Natural killer cell (primary cell): ENCODE measurements at regions not wholly inside any gene's neighbourhood (a gene's known extent, or its start where the extent isn't known, plus 50 kb on each side); places are given as distances from the start of the nearest gene placed in this dataset.

Source experiments
- ATAC-seq, 3 donors: fragments of 150-1000 bp in 2 of 3; fragments of 200-7000 bp in 1 of 3; cut with Tn5 transposase; 1 replicate in 1 of 3; 2 replicates in 2 of 3; pipeline ENCODE4 v1.10.0; 2021; ENCODE audit warnings: mild to moderate bottlenecking in 2 of 3, moderate library complexity in 2 of 3
- DNase-seq, 2 donors: peaks; one replicate each; pipeline versions ENCODE4 v3.0.0 to v3.0.0-alpha.2; 2013 to 2021; ENCODE audit warnings: mixed read lengths in 1 of 2
- H3K27ac ChIP-seq: one replicate; pipeline ENCODE4 v1.5.1; 2013; ENCODE audit warnings: mild to moderate bottlenecking, low read length
- H3K27me3 ChIP-seq: one replicate; pipeline ENCODE4 v1.6.1; 2013; ENCODE audit warnings: low read length; ENCODE audit not compliant: control insufficient read depth, insufficient read depth
- H3K36me3 ChIP-seq: one replicate; pipeline ENCODE4 v1.6.1; 2013; ENCODE audit warnings: low read length; ENCODE audit not compliant: control insufficient read depth, insufficient read depth
- H3K4me1 ChIP-seq: one replicate; pipeline ENCODE4 v1.6.1; 2013; ENCODE audit warnings: low read length; ENCODE audit not compliant: control insufficient read depth, insufficient read depth
- H3K4me3 ChIP-seq: one replicate; pipeline ENCODE4 v1.5.1; 2013; ENCODE audit warnings: low read length
- H3K9me3 ChIP-seq: one replicate; pipeline ENCODE4 v1.6.1; 2013; ENCODE audit warnings: low read length; ENCODE audit not compliant: control insufficient read depth, insufficient read depth
- H3K27ac Mint-ChIP-seq, 2 donors: one replicate each; pipeline ENCODE4 v1.8.0; 2022; ENCODE audit warnings: mild to moderate bottlenecking in 2 of 2, mixed read lengths in 2 of 2, moderate library complexity in 1 of 2
- H3K27me3 Mint-ChIP-seq, 2 donors: one replicate each; pipeline ENCODE4 v1.8.0; 2022; ENCODE audit warnings: low read depth in 2 of 2, mixed read lengths in 2 of 2
- H3K36me3 Mint-ChIP-seq: one replicate; pipeline ENCODE4 v1.8.0; 2022; ENCODE audit warnings: mixed read lengths
- H3K4me1 Mint-ChIP-seq, 2 donors: one replicate each; pipeline ENCODE4 v1.8.0; 2022; ENCODE audit warnings: mixed read lengths in 2 of 2
- H3K4me3 Mint-ChIP-seq: one replicate; pipeline ENCODE4 v1.8.0; 2022; ENCODE audit warnings: mild to moderate bottlenecking, moderate library complexity, mixed read lengths
- H3K9me3 Mint-ChIP-seq, 2 donors: one replicate each; pipeline ENCODE4 v1.8.0; 2022; ENCODE audit warnings: mixed read lengths in 2 of 2
- WGBS: methylation state at CpG from one replicate; pipeline ENCODE4 v1.1.7; 2013; ENCODE audit warnings: missing lambda C conversion rate; ENCODE audit not compliant: insufficient coverage; 5-methylcytosine and 5-hydroxymethylcytosine counted together
- intact Hi-C: fragments of 100-400 bp; cut with micrococcal nuclease; formaldehyde crosslinking; loops from one replicate; pipeline ENCODE4 v1.14.2; 2022
- TF ChIP-seq, protein P1 (sequence below): fragments of 200-600 bp; IDR thresholded peaks from one replicate; pipeline ENCODE4 v1.8.0; 2022; ENCODE audit warnings: antibody characterized with exemption

DNA sequence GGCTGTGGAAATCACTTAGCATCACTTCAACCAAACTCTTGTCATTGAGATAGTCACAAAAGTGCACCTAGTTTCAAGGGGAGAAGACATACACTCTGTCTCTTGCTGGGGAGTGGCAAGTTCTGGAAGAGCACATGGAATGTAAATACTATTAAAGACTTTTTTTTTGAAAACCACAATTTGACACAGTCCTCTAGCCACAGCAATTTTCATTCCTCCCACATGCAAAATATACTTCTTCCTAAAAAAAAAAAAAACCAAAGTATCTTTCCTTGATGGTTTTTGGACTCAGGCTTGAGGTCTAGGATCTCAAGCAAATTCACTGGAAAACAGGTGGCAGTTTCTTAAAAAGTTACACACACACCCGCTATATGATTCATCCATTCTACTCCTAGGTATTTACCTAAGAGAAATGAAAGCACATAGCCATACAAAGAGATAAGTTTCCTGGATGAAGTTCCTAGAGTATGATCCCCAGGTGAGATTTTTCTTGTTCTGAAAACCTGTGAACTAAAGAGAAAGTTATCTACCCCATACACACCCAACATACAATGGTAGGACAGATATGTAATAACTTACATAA lies 295.8 kb downstream of the SP3 start:
- no peaks in the 10 kb centered on the region for H3K4me1 Mint-ChIP-seq
- no peak for ATAC-seq
- intact Hi-C loops, result no loop called here
- H3K27me3 Mint-ChIP-seq, result peaks cover 6 to 59% of the 10 kb centered on the region in 2 donors
- no peaks in the 10 kb centered on the region for H3K36me3 Mint-ChIP-seq
- H3K9me3 Mint-ChIP-seq, result no peaks in the 10 kb centered on the region
- H3K27ac Mint-ChIP-seq, result no peak overlapping the region
- Histone ChIP-seq H3K4me1 (no peaks in the 10 kb centered on the region), H3K27me3 (no peaks in the 10 kb centered on the region), H3K36me3 (no peaks in the 10 kb centered on the region), H3K4me3 (no peak overlapping the region), H3K9me3 (no peaks in the 10 kb centered on the region), H3K27ac (no peak overlapping the region)
- no peak for DNase-seq
- 100% methylated on average over 1 of the region's 1 CpG for WGBS
- TF ChIP-seq, protein P1, sequence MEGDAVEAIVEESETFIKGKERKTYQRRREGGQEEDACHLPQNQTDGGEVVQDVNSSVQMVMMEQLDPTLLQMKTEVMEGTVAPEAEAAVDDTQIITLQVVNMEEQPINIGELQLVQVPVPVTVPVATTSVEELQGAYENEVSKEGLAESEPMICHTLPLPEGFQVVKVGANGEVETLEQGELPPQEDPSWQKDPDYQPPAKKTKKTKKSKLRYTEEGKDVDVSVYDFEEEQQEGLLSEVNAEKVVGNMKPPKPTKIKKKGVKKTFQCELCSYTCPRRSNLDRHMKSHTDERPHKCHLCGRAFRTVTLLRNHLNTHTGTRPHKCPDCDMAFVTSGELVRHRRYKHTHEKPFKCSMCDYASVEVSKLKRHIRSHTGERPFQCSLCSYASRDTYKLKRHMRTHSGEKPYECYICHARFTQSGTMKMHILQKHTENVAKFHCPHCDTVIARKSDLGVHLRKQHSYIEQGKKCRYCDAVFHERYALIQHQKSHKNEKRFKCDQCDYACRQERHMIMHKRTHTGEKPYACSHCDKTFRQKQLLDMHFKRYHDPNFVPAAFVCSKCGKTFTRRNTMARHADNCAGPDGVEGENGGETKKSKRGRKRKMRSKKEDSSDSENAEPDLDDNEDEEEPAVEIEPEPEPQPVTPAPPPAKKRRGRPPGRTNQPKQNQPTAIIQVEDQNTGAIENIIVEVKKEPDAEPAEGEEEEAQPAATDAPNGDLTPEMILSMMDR, result no peak
- no peak overlapping the region for H3K4me3 Mint-ChIP-seq

DNA sequence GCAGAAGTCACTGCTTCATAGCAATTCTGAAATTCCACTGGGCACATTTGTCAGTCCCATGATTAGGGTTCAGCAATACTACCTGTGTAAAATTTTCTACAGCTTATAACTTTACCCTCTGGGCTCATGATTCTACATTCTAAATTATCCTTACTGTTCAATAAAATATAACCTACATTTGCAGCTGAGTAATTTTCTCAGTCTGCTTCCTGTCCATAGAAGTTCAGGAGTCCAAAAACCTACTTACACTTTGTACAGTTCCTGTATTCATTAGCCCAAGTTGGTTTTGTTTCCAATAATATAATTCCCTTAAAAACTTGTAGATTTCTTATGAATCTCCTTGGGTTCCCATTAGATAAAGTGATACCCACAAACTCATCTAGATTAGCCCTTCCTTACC lies 295.3 kb downstream of the SP3 start:
- H3K27me3 ChIP-seq, result no peaks in the 10 kb centered on the region
- TF ChIP-seq, protein P1, result no peak
- Mint-ChIP-seq H3K4me1 (no peaks in the 10 kb centered on the region), H3K4me3 (no peak overlapping the region), H3K27me3 (peaks cover 4 to 53% of the 10 kb centered on the region in 2 donors), H3K9me3 (no peaks in the 10 kb centered on the region), H3K36me3 (no peaks in the 10 kb centered on the region), H3K27ac (no peak overlapping the region)
- no peaks in the 10 kb centered on the region for H3K36me3 ChIP-seq
- H3K4me3 ChIP-seq, result no peak overlapping the region
- DNase-seq (no peak), ATAC-seq (no peak)
- H3K9me3 ChIP-seq, result no peaks in the 10 kb centered on the region
- intact Hi-C loops, result no loop called here
- no peaks in the 10 kb centered on the region for H3K4me1 ChIP-seq
- no peak overlapping the region for H3K27ac ChIP-seq

DNA sequence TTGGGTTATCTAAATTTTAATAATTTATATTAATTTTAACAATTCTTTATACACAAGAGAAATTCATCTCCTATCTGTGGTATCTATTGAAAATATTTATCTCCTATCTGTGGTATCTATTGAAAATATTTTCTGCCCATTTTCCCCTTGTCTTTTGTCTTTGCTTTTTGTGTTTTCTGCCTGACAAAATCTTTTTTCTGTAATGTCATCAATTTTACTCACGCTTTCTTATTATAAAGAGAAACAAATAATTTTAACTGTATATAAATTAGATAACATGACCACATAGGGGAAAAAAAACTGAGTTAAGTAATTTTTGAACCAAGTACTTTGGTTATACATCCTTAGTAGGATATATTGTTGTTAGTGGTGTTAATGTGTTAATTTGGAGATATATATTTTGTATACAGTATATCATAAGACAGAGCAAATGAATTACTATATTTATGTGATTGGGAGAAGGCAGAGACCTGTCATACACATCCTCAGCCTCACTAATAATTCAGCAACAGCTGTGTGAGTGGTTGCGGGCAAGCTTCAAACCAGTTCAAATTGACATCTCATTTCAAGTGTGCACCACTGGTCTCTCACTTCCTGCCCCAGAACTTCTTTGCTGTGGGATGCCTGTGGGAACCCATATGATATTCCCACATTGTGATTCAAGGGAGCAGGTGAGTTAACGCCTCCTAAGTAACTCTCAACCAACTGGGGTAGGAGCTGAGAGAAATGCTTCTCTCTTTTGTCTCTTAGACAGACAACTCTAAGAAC lies 292.4 kb downstream of the SP3 start:
- Mint-ChIP-seq H3K9me3 (peaks cover 0 to 4% of the 10 kb centered on the region in 2 donors), H3K27ac (no peak overlapping the region), H3K36me3 (no peaks in the 10 kb centered on the region), H3K4me3 (no peak overlapping the region), H3K27me3 (peaks cover 12 to 50% of the 10 kb centered on the region in 2 donors), H3K4me1 (no peaks in the 10 kb centered on the region)
- H3K4me3 ChIP-seq, result no peak overlapping the region
- no peak overlapping the region for H3K27ac ChIP-seq
- no peaks in the 10 kb centered on the region for H3K4me1 ChIP-seq
- intact Hi-C loops, result no loop called here
- no peaks in the 10 kb centered on the region for H3K36me3 ChIP-seq
- no peak for ATAC-seq
- WGBS, result 84% methylated on average over 1 of the region's 3 CpGs
- DNase-seq, result no peak
- H3K9me3 ChIP-seq, result no peaks in the 10 kb centered on the region
- no peaks in the 10 kb centered on the region for H3K27me3 ChIP-seq
- TF ChIP-seq, protein P1, result no peak

DNA sequence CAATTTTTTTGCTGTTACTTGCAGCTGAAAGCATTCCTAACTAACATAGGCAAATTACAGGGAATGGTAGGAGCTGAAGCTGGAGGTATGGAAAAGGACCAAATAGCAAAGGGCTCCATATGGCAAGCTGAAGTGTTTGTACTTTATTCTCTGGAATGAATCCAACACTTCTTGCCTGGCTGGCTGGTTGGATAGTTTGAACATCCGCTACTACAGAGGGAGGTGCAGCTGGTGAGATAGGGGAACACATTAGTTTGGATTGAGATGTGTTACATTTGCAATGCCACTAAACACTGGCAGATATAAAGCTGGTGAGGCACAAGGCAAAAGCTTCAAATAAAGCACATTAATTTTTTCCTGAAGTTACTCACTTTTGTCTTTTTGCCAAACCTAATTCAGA lies 291.5 kb downstream of the SP3 start:
- H3K4me1 Mint-ChIP-seq, result no peaks in the 10 kb centered on the region
- peaks cover 2 to 4% of the 10 kb centered on the region in 2 donors for H3K9me3 Mint-ChIP-seq
- ATAC-seq (no peak), DNase-seq (no peak)
- H3K27me3 ChIP-seq, result no peaks in the 10 kb centered on the region
- no peaks in the 10 kb centered on the region for H3K9me3 ChIP-seq
- H3K4me3 Mint-ChIP-seq, result no peak overlapping the region
- H3K27ac Mint-ChIP-seq, result no peak overlapping the region
- 100% methylated on average over 1 of the region's 1 CpG for WGBS
- H3K4me3 ChIP-seq, result no peak overlapping the region
- intact Hi-C loops, result no loop called here
- H3K36me3 Mint-ChIP-seq, result no peaks in the 10 kb centered on the region
- H3K27ac ChIP-seq, result no peak overlapping the region
- TF ChIP-seq, protein P1, result no peak
- no peaks in the 10 kb centered on the region for H3K4me1 ChIP-seq
- H3K36me3 ChIP-seq, result no peaks in the 10 kb centered on the region
- H3K27me3 Mint-ChIP-seq, result peaks cover 12 to 49% of the 10 kb centered on the region in 2 donors
